OCI-LY7 (cell line): ENCODE measurements at regions not wholly inside any gene's neighbourhood (a gene's known extent, or its start where the extent isn't known, plus 50 kb on each side); places are given as distances from the start of the nearest gene placed in this dataset.

Source experiments
- BruUV-seq: library from RNA; stranded (reverse); fragments of 400-500 nt; replicated peaks from 2 replicates; lab custom pipeline; 2021; lab: Mats Ljungman, UMichigan
- CTCF ChIA-PET: fragments of 300-600 bp; sonication (Branson Sonifier 250); formaldehyde crosslinking; loops from one replicate; lab custom pipeline; 2022; ENCODE audit warnings: antibody characterized with exemption; ENCODE audit not compliant: unreplicated experiment; lab: Charles Lee
- POLR2A ChIA-PET: fragments of 300-600 bp; sonication (Branson Sonifier 250); formaldehyde crosslinking; loops from one replicate; lab custom pipeline; 2022; ENCODE audit warnings: antibody characterized with exemption; lab: Charles Lee
- DNase-seq: peaks from one replicate; pipeline ENCODE4 v3.0.0-alpha.2; 2015; ENCODE audit warnings: low spot score
- H2AFZ ChIP-seq: fragments of 200-600 bp; sonication (generic), shearing (Covaris generic); 2 replicates; pipeline ENCODE4 v1.6.1; 2014; ENCODE audit warnings: mild to moderate bottlenecking, antibody characterized with exemption, low read length, moderate library complexity
- H3K27ac ChIP-seq: fragments of 200-600 bp; sonication (generic); 2 replicates; pipeline ENCODE4 v1.5.1; 2014; ENCODE audit warnings: mixed run types, low read depth, mild to moderate bottlenecking, moderate library complexity, low read length, inconsistent platforms; ENCODE audit not compliant: poor library complexity, severe bottlenecking
- H3K36me3 ChIP-seq: fragments of 200-600 bp; sonication (generic); 2 replicates; pipeline ENCODE4 v1.6.1; 2014; ENCODE audit warnings: mild to moderate bottlenecking, antibody characterized with exemption, low read length, moderate library complexity, mixed read lengths; ENCODE audit not compliant: insufficient read depth
- H3K4me1 ChIP-seq: fragments of 200-600 bp; sonication (generic); 2 replicates; pipeline ENCODE4 v1.5.1; 2014; ENCODE audit warnings: mild to moderate bottlenecking, low read length; ENCODE audit not compliant: insufficient read depth, poor library complexity, severe bottlenecking
- H3K4me2 ChIP-seq: fragments of 200-600 bp; sonication (generic); 2 replicates; pipeline ENCODE4 v1.6.1; 2014; ENCODE audit warnings: mild to moderate bottlenecking, low read length
- H3K4me3 ChIP-seq: fragments of 200-600 bp; sonication (generic); 2 replicates; pipeline ENCODE4 v1.5.1; 2014; ENCODE audit warnings: mild to moderate bottlenecking, low read depth, low read length; ENCODE audit not compliant: poor library complexity, severe bottlenecking
- H3K79me2 ChIP-seq: fragments of 200-600 bp; sonication (generic); 2 replicates; pipeline ENCODE4 v1.6.1; 2016; ENCODE audit warnings: low read depth, mild to moderate bottlenecking, low read length, moderate library complexity, mixed read lengths; ENCODE audit not compliant: insufficient read depth
- H3K9me2 ChIP-seq: fragments of 200-600 bp; sonication (generic); 2 replicates; pipeline ENCODE4 v1.6.1; 2016; ENCODE audit warnings: mild to moderate bottlenecking, low read length, mixed read lengths; ENCODE audit not compliant: insufficient read depth
- H3K9me3 ChIP-seq: fragments of 200-600 bp; sonication (generic); 2 replicates; pipeline ENCODE4 v1.6.1; 2014; ENCODE audit warnings: mild to moderate bottlenecking, mixed run types, low read length, mixed read lengths
- H4K20me1 ChIP-seq: fragments of 200-600 bp; sonication (generic); 2 replicates; pipeline ENCODE4 v1.6.1; 2014; ENCODE audit warnings: mild to moderate bottlenecking, antibody characterized with exemption, low read length, moderate library complexity, mixed read lengths; ENCODE audit not compliant: insufficient read depth
- EZH2phosphoT487 ChIP-seq: fragments of 200-600 bp; sonication (generic); IDR thresholded peaks from 2 replicates; pipeline ENCODE4 v1.6.1; 2018; ENCODE audit warnings: low read depth, borderline replicate concordance, mild to moderate bottlenecking, mixed run types, antibody characterized with exemption, low read length, moderate library complexity, mixed read lengths
- intact Hi-C: fragments of 100-400 bp; cut with micrococcal nuclease; formaldehyde crosslinking; loops from one replicate; pipeline ENCODE4 v1.10.0; 2022; ENCODE audit not compliant: unreplicated experiment
- TF ChIP-seq, protein P1 (sequence below): fragments of 200-600 bp; sonication (generic); conservative IDR thresholded peaks from 2 replicates; pipeline ENCODE4 v1.5.1; 2014; ENCODE audit warnings: mild to moderate bottlenecking, antibody characterized with exemption, low read length, moderate library complexity, mixed read lengths

DNA sequence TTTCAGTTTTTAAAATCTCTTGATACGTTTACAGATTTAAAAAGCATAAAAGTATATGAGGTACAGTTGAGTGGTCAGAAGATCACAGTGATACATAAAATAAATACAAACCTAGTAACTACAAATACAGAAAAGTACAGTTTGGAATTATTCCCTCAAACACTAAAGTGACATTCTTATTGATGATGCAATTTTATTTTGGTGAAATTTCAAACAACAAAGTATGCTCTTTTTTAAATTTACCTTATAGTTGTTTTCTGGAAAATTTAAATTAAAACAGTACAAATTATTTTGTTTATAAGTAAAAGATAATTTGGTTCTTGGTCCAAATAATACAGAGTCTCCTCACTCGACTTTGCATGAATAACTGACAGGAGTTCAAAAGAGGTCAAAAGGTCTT, 1305.1 kb upstream of the GJE1 start:
- Histone ChIP-seq H3K4me1 (no peaks in the 10 kb centered on the region), H3K27ac (no peak overlapping the region), H3K4me2 (no peak overlapping the region), H4K20me1 (no peaks in the 10 kb centered on the region), H3K36me3 (no peaks in the 10 kb centered on the region), H3K79me2 (no peaks in the 10 kb centered on the region), H3K9me3 (no peaks in the 10 kb centered on the region), H2AFZ (no peak overlapping the region), H3K9me2 (no peaks in the 10 kb centered on the region), H3K4me3 (no peak overlapping the region)
- DNase-seq: no peak
- TF ChIP-seq, protein P1, sequence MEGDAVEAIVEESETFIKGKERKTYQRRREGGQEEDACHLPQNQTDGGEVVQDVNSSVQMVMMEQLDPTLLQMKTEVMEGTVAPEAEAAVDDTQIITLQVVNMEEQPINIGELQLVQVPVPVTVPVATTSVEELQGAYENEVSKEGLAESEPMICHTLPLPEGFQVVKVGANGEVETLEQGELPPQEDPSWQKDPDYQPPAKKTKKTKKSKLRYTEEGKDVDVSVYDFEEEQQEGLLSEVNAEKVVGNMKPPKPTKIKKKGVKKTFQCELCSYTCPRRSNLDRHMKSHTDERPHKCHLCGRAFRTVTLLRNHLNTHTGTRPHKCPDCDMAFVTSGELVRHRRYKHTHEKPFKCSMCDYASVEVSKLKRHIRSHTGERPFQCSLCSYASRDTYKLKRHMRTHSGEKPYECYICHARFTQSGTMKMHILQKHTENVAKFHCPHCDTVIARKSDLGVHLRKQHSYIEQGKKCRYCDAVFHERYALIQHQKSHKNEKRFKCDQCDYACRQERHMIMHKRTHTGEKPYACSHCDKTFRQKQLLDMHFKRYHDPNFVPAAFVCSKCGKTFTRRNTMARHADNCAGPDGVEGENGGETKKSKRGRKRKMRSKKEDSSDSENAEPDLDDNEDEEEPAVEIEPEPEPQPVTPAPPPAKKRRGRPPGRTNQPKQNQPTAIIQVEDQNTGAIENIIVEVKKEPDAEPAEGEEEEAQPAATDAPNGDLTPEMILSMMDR: no peak
- TF ChIP-seq EZH2phosphoT487: no peak
- no TSS peak for BruUV-seq
- ChIA-PET POLR2A (no interaction called here), CTCF (no interaction called here)
- intact Hi-C loops: no loop called here

- H3K9me3 ChIP-seq: no peaks in the 10 kb centered on the region
- TF ChIP-seq, protein P1: no peak
- TF ChIP-seq EZH2phosphoT487: no peak
- H3K4me1 ChIP-seq: no peaks in the 10 kb centered on the region
- intact Hi-C loops: no loop called here
- no TSS peak for BruUV-seq
- no peaks in the 10 kb centered on the region for H3K9me2 ChIP-seq
- POLR2A ChIA-PET: no interaction called here
- H3K27ac ChIP-seq: no peak overlapping the region
- H3K4me3 ChIP-seq: no peak overlapping the region
- DNase-seq: no peak
- CTCF ChIA-PET: no interaction called here
- no peaks in the 10 kb centered on the region for H4K20me1 ChIP-seq
- no peak overlapping the region for H3K4me2 ChIP-seq
- H2AFZ ChIP-seq: no peak overlapping the region
- H3K79me2 ChIP-seq: no peaks in the 10 kb centered on the region
- H3K36me3 ChIP-seq: no peaks in the 10 kb centered on the region
These were observed 1307.0 kb upstream of the GJE1 start for GRCh38 chr6:140825731-140826130.

DNA sequence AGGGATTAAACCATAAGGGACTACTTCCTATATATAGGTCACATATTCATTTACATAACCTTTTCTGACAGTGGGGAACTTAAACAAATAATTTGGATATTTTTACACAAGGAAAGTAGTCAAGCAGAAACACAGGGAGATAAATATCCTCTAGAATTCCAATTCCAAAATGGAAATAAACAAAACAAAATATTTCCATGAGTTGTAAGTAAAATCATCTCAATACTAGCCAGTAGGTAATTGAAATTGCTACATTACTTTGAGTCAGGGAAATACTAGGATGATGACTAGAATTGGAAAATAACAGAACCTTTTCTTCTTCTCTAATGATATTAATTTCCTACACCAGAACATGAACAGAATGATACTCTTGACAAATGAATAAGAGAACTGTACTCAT, 1308.1 kb upstream of the GJE1 start:
- H2AFZ ChIP-seq: no peak overlapping the region
- H4K20me1 ChIP-seq: no peaks in the 10 kb centered on the region
- no peak for TF ChIP-seq EZH2phosphoT487
- TF ChIP-seq, protein P1: no peak
- no peak for DNase-seq
- POLR2A ChIA-PET: interaction anchor here (0.6 kb wide), 1 partner anchor 39 kb away, joined by 3 read pairs; no protein-coding TSS in a partner anchor
- no TSS peak for BruUV-seq
- CTCF ChIA-PET: no interaction called here
- no peaks in the 10 kb centered on the region for H3K36me3 ChIP-seq
- H3K4me1 ChIP-seq: no peaks in the 10 kb centered on the region
- intact Hi-C loops: no loop called here
- no peaks in the 10 kb centered on the region for H3K79me2 ChIP-seq
- no peaks in the 10 kb centered on the region for H3K9me3 ChIP-seq
- no peak overlapping the region for H3K4me3 ChIP-seq
- no peaks in the 10 kb centered on the region for H3K9me2 ChIP-seq
- no peak overlapping the region for H3K4me2 ChIP-seq
- no peak overlapping the region for H3K27ac ChIP-seq
